AG04450 (cell line): ENCODE measurements at regions not wholly inside any gene's neighbourhood (a gene's known extent, or its start where the extent isn't known, plus 50 kb on each side); places are given as distances from the start of the nearest gene placed in this dataset.

ENCODE experiments used
- CTCF ChIA-PET: fragments of 300-600, 350-600 bp; formaldehyde crosslinking; extraction: SDS; loops from one replicate; lab custom pipeline; 2022; ENCODE audit warnings: antibody characterized with exemption, inconsistent platforms; lab: Charles Lee
- POLR2A ChIA-PET: fragments of 350-600 bp; formaldehyde crosslinking; extraction: SDS; loops from one replicate; lab custom pipeline; 2021; ENCODE audit warnings: antibody characterized with exemption, inconsistent platforms; lab: Yijun Ruan, JAX
- DNase-seq: peaks from one replicate; pipeline ENCODE4 v3.0.0-alpha.2; 2011; ENCODE audit warnings: low read depth, low spot score
- H3K27ac ChIP-seq: one replicate; pipeline ENCODE4 v1.5.1; 2012; ENCODE audit warnings: low read depth, low read length, control low read depth
- H3K27me3 ChIP-seq: one replicate; pipeline ENCODE4 v1.6.0; 2012; ENCODE audit warnings: low read length; ENCODE audit not compliant: control insufficient read depth, insufficient read depth
- H3K4me3 ChIP-seq: 2 replicates; pipeline ENCODE4 v1.5.1; 2011; ENCODE audit warnings: mild to moderate bottlenecking, low read depth, low read length, control low read depth
- H3K9me3 ChIP-seq: 2 replicates; pipeline ENCODE4 v1.5.1; 2012; ENCODE audit warnings: low read length; ENCODE audit not compliant: control insufficient read depth, insufficient read depth
- CTCF ChIP-seq: IDR thresholded peaks from 2 replicates; pipeline ENCODE4 v1.5.1; 2011; ENCODE audit warnings: low read depth, low read length, control low read depth, inconsistent platforms

GRCh38 chr6:109262261-109262660 lies 120.0 kb downstream of the CD164 start:
- DNase-seq, result no peak
- CTCF ChIA-PET, result no interaction called here
- TF ChIP-seq CTCF, result no peak
- no peaks in the 10 kb centered on the region for H3K9me3 ChIP-seq
- H3K4me3 ChIP-seq, result no peak overlapping the region
- POLR2A ChIA-PET, result no interaction called here
- no peaks in the 10 kb centered on the region for H3K27me3 ChIP-seq
- H3K27ac ChIP-seq, result no peak overlapping the region

DNA sequence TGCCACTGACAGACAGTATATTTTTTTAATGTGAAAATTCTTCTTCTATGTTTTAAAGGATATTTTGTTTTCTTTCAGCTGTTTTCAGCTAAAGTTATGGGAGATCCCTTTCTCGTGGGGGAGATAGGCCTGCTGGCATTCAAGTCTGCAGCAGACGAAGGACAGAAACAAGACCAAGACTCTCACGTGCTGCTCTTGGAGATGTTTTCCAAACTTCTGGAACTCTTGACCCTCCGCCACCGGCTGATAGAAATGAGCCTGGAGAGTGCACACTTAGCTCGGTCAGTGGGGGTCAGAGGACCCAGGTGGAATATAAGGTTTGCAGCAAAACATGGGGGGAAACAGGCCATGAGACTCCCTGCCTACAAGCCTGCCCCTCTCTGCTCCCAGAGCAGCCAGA lies 120.5 kb downstream of the CD164 start:
- H3K27me3 ChIP-seq, result no peaks in the 10 kb centered on the region
- H3K9me3 ChIP-seq, result no peaks in the 10 kb centered on the region
- CTCF ChIA-PET, result interaction anchor here (0.6 kb wide), 1 partner anchor 58 kb away, joined by 4 read pairs; no protein-coding TSS in a partner anchor
- H3K4me3 ChIP-seq, result no peak overlapping the region
- POLR2A ChIA-PET, result interaction anchor here (0.6 kb wide), 1 partner anchor 19 kb away, joined by 3 read pairs; no protein-coding TSS in a partner anchor
- no peak for DNase-seq
- no peak for TF ChIP-seq CTCF
- H3K27ac ChIP-seq, result no peak overlapping the region

DNA sequence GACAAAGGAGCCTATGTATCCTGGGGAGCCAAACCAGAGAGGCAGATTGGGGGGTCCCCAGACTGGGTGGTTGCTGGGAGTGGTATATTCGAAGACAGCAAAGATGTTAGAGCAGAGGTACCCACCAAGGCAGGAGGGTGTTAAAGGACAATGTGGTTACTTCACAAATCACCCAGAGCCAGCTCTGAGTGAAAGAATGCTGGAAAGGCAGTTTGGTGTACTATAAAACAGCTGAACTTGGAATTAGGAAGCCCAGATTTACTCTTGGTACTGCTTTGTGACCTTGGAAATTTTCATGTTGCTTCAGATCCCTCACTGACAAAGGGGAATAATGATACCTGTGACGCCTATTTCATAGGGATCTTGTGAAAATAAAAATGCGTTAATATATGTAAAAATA lies 121.6 kb downstream of the CD164 start:
- POLR2A ChIA-PET, result no interaction called here

GRCh38 chr6:109260126-109260525 lies 122.1 kb downstream of the CD164 start:
- Histone ChIP-seq H3K27ac (no peak overlapping the region), H3K4me3 (no peak overlapping the region), H3K27me3 (no peaks in the 10 kb centered on the region), H3K9me3 (no peaks in the 10 kb centered on the region)
- POLR2A ChIA-PET, result no interaction called here
- TF ChIP-seq CTCF, result no peak
- CTCF ChIA-PET, result no interaction called here
- DNase-seq, result peak; percentile 8

More for the DNA sequence above, 121.6 kb downstream of the CD164 start:
- H3K27me3 ChIP-seq, result no peaks in the 10 kb centered on the region
- H3K9me3 ChIP-seq, result no peaks in the 10 kb centered on the region
- no peak for TF ChIP-seq CTCF
- no peak for DNase-seq
- H3K4me3 ChIP-seq, result no peak overlapping the region
- CTCF ChIA-PET, result no interaction called here
- no peak overlapping the region for H3K27ac ChIP-seq

GRCh38 chr6:109258129-109258528 lies 124.1 kb downstream of the CD164 start:
- ChIA-PET CTCF (no interaction called here), POLR2A (interaction anchor here (0.5 kb wide), 1 partner anchor 93 kb away, joined by 3 read pairs; no protein-coding TSS in a partner anchor)
- Histone ChIP-seq H3K27ac (no peak overlapping the region), H3K27me3 (peaks cover 3% of the 10 kb centered on the region), H3K9me3 (no peaks in the 10 kb centered on the region), H3K4me3 (no peak overlapping the region)
- no peak for DNase-seq
- TF ChIP-seq CTCF, result no peak
